BLaER1 treated with 17β-estradiol and CSF1 and Interleukin-3, amounts not matched to agents 10 nM and 100 nM (cell line): ENCODE measurements at regions not wholly inside any gene's neighbourhood (a gene's known extent, or its start where the extent isn't known, plus 50 kb on each side); places are given as distances from the start of the nearest gene placed in this dataset.

Source experiments
- H3K27ac ChIP-seq, 11 experiments: shearing (Covaris generic); formaldehyde crosslinking; 2 replicates each; pipeline ENCODE4 v1.8.1; 2022
- H3K27me3 ChIP-seq, 11 experiments: shearing (Covaris generic); formaldehyde crosslinking; 2 replicates each; pipeline ENCODE4 v1.8.1; 2022
- H3K36me3 ChIP-seq, 11 experiments: shearing (Covaris generic); formaldehyde crosslinking; 2 replicates each; pipeline ENCODE4 v1.8.1; 2022
- H3K4me1 ChIP-seq, 10 experiments: shearing (Covaris generic); formaldehyde crosslinking; 2 replicates each; pipeline ENCODE4 v1.8.1; 2022
- H3K4me2 ChIP-seq, 11 experiments: shearing (Covaris generic); formaldehyde crosslinking; 2 replicates each; pipeline ENCODE4 v1.8.1; 2022
- H3K4me3 ChIP-seq, 10 experiments: shearing (Covaris generic); formaldehyde crosslinking; 2 replicates each; pipeline ENCODE4 v1.8.1; 2022
- H3K9ac ChIP-seq, 11 experiments: shearing (Covaris generic); formaldehyde crosslinking; 2 replicates each; pipeline ENCODE4 v1.8.1; 2022
- H3K9me3 ChIP-seq, 11 experiments: shearing (Covaris generic); formaldehyde crosslinking; replicated peaks in 1 of 11; 2 replicates each; pipeline ENCODE4 v1.8.1; 2022
- H4K20me1 ChIP-seq, 11 experiments: shearing (Covaris generic); formaldehyde crosslinking; 2 replicates each; pipeline ENCODE4 v1.8.1; 2022
- Cebpa-rat ChIP-seq, 11 experiments: shearing (Covaris generic); IDR thresholded peaks; 2 replicates each; pipeline ENCODE4 v1.8.1; 2022

- Histone ChIP-seq H4K20me1 (no peaks in the 10 kb centered on the region), H3K4me1 (peaks cover 5 to 17% (median 10%) of the 10 kb centered on the region in 10 experiments; a peak in 18 of 20 replicates), H3K9ac (no peak overlapping the region), H3K9me3 (peaks cover 0 to 9% (median 0%) of the 10 kb centered on the region in 11 experiments; a peak in 4 of 22 replicates), H3K36me3 (no peaks in the 10 kb centered on the region), H3K27me3 (no peaks in the 10 kb centered on the region), H3K27ac (no peak overlapping the region), H3K4me2 (no peak overlapping the region), H3K4me3 (no peak overlapping the region)
- TF ChIP-seq Cebpa-rat (IDR thresholded peaks at IDR 0.05), result no peak
Observed at GRCh38 chr4:139611391-139611790, 54.2 kb upstream of the MGST2 start.

GRCh38 chr4:139609647-139610046 is 53.6 kb upstream of the SETD7 start:
- no peak overlapping the region for H3K4me3 ChIP-seq
- H3K27me3 ChIP-seq, result no peaks in the 10 kb centered on the region
- no peaks in the 10 kb centered on the region for H3K36me3 ChIP-seq
- no peak overlapping the region for H3K27ac ChIP-seq
- H3K4me2 ChIP-seq, result no peak overlapping the region
- H3K9ac ChIP-seq, result no peak overlapping the region
- peaks cover 0 to 16% (median 0%) of the 10 kb centered on the region in 11 experiments; a peak in 5 of 22 replicates for H3K9me3 ChIP-seq
- TF ChIP-seq Cebpa-rat (IDR thresholded peaks at IDR 0.05), result no peak
- peaks cover 5 to 21% (median 12%) of the 10 kb centered on the region in 10 experiments; a peak in 18 of 20 replicates for H3K4me1 ChIP-seq
- no peaks in the 10 kb centered on the region for H4K20me1 ChIP-seq

GRCh38 chr4:139607502-139608060 is 51.6 kb upstream of the SETD7 start:
- no peaks in the 10 kb centered on the region for H4K20me1 ChIP-seq
- peak overlapping the region in 9 of 11 experiments; percentile 21 to 78 (median 68); a peak in 11 of 22 replicates for H3K4me2 ChIP-seq
- H3K9me3 ChIP-seq, result peaks cover 0 to 16% (median 0%) of the 10 kb centered on the region in 11 experiments; a peak in 5 of 22 replicates
- H3K27ac ChIP-seq, result peak overlapping the region in 1 of 11 experiments; percentile 49; a peak in 2 of 22 replicates
- no peak overlapping the region for H3K9ac ChIP-seq
- H3K36me3 ChIP-seq, result no peaks in the 10 kb centered on the region
- H3K4me1 ChIP-seq, result peaks cover 5 to 21% (median 12%) of the 10 kb centered on the region in 10 experiments; a peak in 18 of 20 replicates
- no peak overlapping the region for H3K4me3 ChIP-seq
- no peaks in the 10 kb centered on the region for H3K27me3 ChIP-seq
- peak in 6 of 11 experiments; percentile 20 to 78 (median 47); a peak in 5 of 22 replicates for TF ChIP-seq Cebpa-rat (IDR thresholded peaks at IDR 0.05)

GRCh38 chr4:139606579-139607501 is 50.8 kb upstream of the SETD7 start:
- peaks cover 0 to 16% (median 0%) of the 10 kb centered on the region in 11 experiments; a peak in 5 of 22 replicates for H3K9me3 ChIP-seq
- H3K9ac ChIP-seq, result no peak overlapping the region
- H3K4me2 ChIP-seq, result peak overlapping the region; percentile 44 to 78 (median 68)
- H3K4me1 ChIP-seq, result peaks cover 5 to 21% (median 12%) of the 10 kb centered on the region in 10 experiments; a peak in 18 of 20 replicates
- no peaks in the 10 kb centered on the region for H3K27me3 ChIP-seq
- peak overlapping the region in 6 of 10 experiments; percentile 7 to 56 (median 33); a peak in 11 of 20 replicates for H3K4me3 ChIP-seq
- H3K36me3 ChIP-seq, result no peaks in the 10 kb centered on the region
- H3K27ac ChIP-seq, result peak overlapping the region in 7 of 11 experiments; percentile 21 to 64 (median 47); a peak in 12 of 22 replicates
- no peaks in the 10 kb centered on the region for H4K20me1 ChIP-seq
- TF ChIP-seq Cebpa-rat (IDR thresholded peaks at IDR 0.05), result peak in 1 of 11 experiments; percentile 43; a peak in 2 of 22 replicates

GRCh38 chr4:139606103-139606502 is 50.1 kb upstream of the SETD7 start:
- Histone ChIP-seq H3K9me3 (peaks cover 0 to 16% (median 0%) of the 10 kb centered on the region in 11 experiments; a peak in 5 of 22 replicates), H3K4me3 (peak overlapping the region in 5 of 10 experiments; percentile 27 to 56 (median 33); a peak in 8 of 20 replicates), H3K27me3 (no peaks in the 10 kb centered on the region), H4K20me1 (no peaks in the 10 kb centered on the region), H3K4me2 (peak overlapping the region; percentile 44 to 78 (median 68)), H3K9ac (no peak overlapping the region), H3K36me3 (no peaks in the 10 kb centered on the region), H3K4me1 (peaks cover 5 to 17% (median 12%) of the 10 kb centered on the region in 10 experiments; a peak in 18 of 20 replicates), H3K27ac (peak overlapping the region in 7 of 11 experiments; percentile 21 to 64 (median 46); a peak in 12 of 22 replicates)
- TF ChIP-seq Cebpa-rat (IDR thresholded peaks at IDR 0.05), result no peak
